ENCODE measurements at regions not wholly inside any gene's neighbourhood (a gene's known extent, or its start where the extent isn't known, plus 50 kb on each side); places are given as distances from the start of the nearest gene placed in this dataset.

DNA sequence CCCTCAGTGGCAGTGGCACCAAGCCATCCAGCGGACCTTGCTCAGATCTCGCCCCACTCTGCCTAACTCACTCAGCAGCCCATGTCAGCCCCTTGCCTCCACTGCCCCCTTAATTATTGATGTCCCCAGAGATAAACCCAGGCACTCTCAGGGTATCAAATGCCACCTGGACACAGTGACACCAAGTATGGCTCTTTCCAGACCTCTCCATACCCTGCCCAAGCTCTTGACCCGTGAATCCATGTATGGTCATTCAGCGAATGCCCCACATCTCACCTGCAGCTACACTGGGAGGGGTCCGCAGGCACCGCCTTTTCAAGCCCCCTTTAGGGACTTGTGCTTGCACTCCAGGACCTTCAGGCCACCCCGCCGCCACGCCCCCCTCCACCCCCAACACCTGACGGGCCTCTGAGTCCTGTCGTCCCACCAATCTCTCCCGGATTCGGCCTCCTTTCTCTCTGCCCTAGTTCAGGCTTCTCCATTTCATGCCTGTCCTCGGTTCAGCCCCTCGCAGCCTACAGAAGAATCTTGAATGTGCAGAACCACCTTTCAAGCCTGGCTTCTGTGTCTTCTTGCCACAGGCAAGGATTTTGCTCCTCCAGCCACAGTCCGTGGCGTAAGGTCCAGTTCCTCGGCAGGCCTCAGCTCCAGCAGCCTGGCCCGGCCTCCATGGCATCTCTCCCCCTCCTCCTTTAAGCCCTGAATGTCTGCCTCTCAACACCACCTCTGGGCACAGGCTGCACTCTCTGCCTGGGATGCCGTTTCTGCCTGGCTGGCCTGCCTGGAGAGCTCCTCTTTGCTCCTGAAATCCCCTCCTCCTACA, 54.1 kb upstream of the ODC1 start:
- TF ChIP-seq, protein P1, sequence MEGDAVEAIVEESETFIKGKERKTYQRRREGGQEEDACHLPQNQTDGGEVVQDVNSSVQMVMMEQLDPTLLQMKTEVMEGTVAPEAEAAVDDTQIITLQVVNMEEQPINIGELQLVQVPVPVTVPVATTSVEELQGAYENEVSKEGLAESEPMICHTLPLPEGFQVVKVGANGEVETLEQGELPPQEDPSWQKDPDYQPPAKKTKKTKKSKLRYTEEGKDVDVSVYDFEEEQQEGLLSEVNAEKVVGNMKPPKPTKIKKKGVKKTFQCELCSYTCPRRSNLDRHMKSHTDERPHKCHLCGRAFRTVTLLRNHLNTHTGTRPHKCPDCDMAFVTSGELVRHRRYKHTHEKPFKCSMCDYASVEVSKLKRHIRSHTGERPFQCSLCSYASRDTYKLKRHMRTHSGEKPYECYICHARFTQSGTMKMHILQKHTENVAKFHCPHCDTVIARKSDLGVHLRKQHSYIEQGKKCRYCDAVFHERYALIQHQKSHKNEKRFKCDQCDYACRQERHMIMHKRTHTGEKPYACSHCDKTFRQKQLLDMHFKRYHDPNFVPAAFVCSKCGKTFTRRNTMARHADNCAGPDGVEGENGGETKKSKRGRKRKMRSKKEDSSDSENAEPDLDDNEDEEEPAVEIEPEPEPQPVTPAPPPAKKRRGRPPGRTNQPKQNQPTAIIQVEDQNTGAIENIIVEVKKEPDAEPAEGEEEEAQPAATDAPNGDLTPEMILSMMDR (conservative IDR thresholded peaks at IDR 0.05; ENCODE audit: low read depth, low read length), result no peak
- H3K4me3 ChIP-seq (ENCODE audit: low read depth, low read length), result no peak overlapping the region
- no peak for DNase-seq (ENCODE audit: low read depth)

DNA sequence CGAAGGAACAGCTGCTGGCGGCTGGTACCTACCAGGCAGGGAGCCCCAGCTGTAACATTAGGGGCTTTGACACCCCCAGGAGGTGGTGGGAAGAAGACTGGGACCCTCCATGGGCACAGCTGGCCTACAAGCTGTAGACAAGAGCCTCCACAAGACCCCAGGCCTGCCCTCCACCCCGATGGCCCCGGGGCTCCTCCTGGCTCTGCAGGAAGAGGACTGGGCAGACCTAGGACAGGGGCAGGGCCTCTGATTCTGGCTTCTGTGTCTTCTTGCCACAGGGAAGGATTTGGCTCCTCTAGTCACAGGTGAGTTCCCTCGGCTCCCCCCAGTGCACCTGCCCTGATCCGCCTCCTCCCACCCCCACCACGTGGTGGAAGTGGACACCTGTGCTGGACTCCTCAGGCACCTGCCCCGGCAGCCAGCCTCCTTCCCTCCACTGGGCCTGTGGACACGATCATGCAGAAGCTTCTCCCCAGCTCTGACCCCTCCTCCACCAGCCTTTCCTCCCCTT, 53.4 kb upstream of the ODC1 start:
- no peak overlapping the region for H3K4me3 ChIP-seq (ENCODE audit: low read depth, low read length)
- TF ChIP-seq, protein P1 (conservative IDR thresholded peaks at IDR 0.05; ENCODE audit: low read depth, low read length), result no peak
- no peak for DNase-seq (ENCODE audit: low read depth)

DNA sequence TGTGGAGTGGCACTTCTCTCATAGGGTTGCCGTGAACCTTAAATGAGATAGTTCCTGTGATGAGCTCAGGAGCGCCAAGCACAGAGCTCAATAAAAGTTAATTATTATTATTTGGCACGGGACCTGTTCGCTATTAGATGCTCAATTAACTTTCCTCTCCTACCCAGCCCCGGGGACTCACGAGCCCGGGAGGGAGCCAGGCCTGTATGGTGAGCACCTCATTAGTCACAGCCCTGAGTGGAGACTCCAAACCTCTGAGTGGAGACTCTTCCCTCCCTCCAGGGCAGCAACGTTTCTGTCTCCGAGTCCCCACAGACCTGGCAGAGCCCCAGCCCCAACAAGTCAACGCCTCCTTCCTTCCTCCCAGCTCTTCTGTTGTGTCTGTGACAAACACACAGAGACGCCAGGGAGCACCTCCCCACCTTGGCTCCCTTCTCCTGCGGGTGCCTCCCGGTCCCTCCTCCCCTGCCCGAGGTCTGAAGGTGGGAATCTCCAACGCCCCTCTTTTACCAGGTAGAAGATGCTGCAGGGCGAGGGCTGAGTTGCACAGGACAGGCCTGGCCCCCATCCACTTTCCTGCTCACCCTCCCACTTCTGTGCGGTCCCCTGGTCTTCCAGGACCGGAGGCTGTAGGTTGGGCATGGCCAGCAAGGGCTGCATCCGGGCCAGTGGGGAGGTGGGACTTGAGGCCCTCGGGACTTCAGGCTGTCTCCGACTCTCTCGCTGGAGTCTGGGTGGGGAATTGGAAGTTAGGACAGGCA, 52.7 kb upstream of the ODC1 start:
- DNase-seq (ENCODE audit: low read depth), result no peak
- TF ChIP-seq, protein P1 (conservative IDR thresholded peaks at IDR 0.05; ENCODE audit: low read depth, low read length), result no peak
- H3K4me3 ChIP-seq (ENCODE audit: low read depth, low read length), result no peak overlapping the region

DNA sequence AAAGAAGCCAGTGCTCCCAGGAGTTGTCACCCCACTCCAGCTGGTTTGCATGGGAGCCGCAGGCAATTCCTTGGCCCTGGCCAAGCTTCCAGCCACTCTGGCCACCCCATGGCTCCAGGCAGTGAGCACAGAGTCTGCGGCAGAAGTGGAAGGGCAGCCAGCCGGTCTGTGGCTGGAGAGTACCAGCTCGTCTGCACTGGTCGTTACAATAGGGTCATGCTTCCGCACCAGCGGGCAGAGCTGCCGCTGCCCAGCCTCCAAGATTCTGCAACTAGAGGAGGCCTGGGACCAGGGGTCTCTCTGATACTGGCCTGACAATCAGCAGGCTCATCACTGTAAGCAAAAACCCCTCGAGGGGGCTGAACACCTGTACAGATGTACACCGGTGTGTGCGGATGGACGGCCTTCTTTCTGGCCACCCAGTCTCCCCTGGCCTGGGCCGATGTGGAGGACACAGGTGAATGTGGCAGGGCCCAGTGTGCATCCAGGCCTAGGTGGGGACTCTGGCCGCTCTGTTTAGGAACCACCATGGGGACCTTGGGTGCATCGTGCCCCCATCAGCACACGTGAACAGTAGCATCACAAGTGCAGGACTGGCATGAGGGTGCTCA, 51.9 kb upstream of the ODC1 start:
- H3K4me3 ChIP-seq (ENCODE audit: low read depth, low read length), result no peak overlapping the region
- TF ChIP-seq, protein P1 (conservative IDR thresholded peaks at IDR 0.05; ENCODE audit: low read depth, low read length), result no peak
- no peak for DNase-seq (ENCODE audit: low read depth)

DNA sequence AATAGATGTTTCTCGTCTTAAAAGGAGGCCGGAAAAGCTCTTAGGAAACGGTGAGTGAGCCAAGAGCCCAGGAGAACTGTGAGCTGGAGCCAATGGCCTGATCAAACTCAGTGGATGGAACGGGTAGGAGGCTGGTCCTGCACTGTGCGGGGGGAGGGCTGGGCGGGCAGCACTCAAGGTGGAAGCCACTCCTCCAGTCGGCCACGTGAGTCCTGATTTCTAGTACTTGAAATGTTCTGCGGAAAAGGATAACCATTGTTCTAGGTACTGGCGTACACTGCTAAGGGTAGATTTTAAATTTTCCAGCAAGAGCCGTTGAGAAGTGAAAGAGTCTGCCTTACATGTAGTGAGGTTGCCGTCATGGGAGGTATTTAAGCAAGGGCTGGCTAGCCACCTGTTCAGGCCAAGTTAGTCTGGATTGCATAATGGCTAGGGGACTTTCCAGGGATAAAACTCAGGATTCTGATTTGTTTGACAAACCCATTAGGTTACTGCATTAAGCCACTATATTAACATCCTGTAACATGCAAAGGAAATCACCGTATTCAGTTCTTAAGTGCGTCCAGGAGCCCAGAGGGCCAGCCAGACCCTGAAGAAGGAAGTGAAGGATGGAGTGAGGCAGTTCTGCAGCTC, 51.3 kb upstream of the ODC1 start:
- no peak overlapping the region for H3K4me3 ChIP-seq (ENCODE audit: low read depth, low read length)
- TF ChIP-seq, protein P1 (conservative IDR thresholded peaks at IDR 0.05; ENCODE audit: low read depth, low read length), result no peak
- no peak for DNase-seq (ENCODE audit: low read depth)

DNA sequence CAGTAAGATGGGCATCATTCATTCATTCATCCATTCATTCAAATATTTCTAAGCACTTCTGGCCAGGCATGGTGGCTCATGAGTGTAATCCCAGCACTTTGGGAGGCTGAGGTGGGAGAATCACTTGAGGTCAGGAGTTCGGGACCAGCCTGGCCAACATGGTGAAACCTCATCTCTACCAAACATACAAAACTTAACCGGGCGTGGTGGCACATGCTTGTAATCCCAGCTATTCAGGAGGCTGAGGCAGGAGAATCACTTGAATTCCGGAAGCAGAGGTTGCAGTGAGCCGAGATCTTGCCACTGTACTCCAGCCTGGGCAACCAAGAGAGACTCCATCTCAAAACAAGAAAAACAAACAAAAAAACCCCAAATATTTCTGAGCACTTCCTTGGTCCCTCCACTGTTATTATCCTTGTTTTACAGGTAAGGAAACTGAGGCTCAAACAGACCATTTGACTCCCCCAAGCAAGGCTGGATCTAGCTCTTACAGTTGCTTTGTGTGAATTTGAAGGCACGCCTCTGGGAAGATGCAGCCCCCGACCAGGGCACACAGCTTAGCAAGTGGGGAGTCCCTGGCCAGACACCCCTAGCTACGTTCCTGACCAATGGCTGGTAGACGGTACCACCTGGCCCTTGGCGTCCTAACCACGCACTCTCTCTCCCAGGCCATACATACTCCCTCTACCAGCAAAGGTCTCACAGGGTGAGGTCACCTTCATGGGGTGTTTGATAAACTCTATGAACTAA, 50.6 kb upstream of the ODC1 start:
- no peak for DNase-seq (ENCODE audit: low read depth)
- no peak overlapping the region for H3K4me3 ChIP-seq (ENCODE audit: low read depth, low read length)
- TF ChIP-seq, protein P1 (conservative IDR thresholded peaks at IDR 0.05; ENCODE audit: low read depth, low read length), result no peak

All from choroid plexus epithelial cell (primary cell).